HL-60/S4 treated with retinoic acid at 250 ng/mL for 4 days and 3 days (cell line): ENCODE measurements at regions not wholly inside any gene's neighbourhood (a gene's known extent, or its start where the extent isn't known, plus 50 kb on each side); places are given as distances from the start of the nearest gene placed in this dataset.
"Not testable (repeated sequence)": the region's sequence is repeated elsewhere in the genome, so short reads cannot be mapped to it uniquely, and the experiment has no call there.

Experiments used
- in situ Hi-C: fragments of 300-500 bp; cut with MboI; formaldehyde crosslinking; loops from 2 replicates; pipeline ENCODE4 v1.7.0; 2022; ENCODE audit warnings: low sequenced_read_pairs

DNA sequence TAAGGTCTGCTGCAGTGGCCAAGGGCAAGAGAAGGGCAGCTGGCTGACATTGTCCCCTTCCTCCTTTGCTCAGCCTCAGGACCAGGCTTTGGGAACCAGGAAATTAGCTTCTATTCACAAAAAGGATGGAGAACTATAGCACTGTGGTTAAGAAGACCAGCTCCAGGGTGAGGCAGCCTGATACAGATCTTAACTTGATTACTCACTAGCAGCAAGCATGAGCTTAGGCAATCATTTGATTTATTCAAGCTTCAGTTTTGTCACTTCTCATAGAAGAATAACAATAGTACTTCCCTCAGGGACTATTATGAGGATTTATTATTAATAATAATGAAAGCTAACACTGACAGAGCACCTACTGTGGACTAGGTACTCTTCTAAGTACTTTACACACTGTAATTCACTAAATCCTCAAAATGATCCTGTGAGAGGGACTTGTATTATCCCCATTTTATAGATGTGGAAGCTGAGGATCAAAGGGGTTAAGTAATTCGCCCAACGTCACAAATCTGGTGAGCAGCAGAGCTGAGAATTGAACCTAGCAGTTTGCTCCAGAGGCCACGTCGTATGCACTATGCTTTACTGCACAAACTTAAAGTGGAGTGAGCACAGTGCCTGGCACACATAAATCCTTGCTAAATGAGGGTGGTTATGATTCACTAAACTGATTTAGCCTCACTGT is 130.4 kb upstream of the PAK3 start:
- in situ Hi-C loops: no loop called here

DNA sequence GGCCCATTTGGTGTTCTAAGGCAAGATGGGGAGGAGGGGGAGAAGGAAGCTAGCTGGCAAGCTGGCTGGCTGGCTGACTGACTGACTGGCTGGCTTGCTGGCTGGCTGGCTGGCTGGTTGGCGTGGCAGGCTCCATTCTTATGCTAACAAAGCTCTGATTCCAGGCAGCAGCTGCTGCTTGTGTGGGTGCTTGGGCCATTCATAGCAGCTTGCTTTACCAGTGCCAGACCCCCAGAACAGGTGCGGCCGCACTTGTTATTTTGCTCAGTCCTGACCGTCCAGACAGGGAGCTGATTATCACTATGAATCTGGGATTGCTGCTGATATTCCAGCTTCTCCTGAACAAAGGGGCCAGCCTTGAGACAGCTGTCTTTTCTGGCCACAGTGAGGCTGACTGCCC is 131.2 kb upstream of the PAK3 start:
- in situ Hi-C loops: no loop called here

DNA sequence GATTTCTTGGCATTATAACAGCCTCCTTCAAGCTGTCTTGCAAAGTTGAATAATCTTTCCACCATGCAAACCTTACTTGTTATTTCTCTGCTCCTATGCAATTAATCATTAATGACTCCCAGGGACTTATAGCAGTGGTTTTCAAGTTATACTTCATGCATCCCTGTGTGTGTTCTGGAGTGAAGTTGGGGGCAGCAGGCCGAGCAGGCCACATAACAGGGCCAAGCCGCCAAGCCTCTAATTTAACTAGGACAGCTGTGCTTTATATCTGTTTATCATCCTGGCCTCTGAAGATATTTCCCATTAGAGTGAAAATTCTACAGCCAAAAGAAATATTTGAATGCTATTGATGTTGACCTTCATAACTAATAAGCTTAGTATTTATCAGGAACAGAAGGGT is 133.5 kb upstream of the PAK3 start:
- in situ Hi-C loops: no loop called here

DNA sequence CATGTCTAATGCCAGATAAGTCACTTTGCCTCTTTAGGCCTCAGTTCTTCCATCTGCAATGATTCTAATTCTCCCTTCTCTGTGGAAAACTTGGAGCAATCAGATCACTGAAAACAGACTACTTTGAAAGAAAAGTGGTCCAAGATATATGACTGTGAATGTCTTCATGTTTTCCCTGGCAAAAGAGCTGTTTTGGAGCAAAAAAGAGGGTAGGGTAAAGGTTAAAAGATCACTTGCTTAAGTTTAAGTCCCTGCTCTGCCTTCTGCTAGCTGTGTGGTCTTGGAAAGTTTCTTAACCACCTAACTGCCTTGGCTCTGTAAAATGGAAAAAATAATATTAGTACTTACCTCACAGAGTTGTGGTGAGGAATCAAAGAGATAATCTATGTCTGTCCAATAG is 140.3 kb upstream of the PAK3 start:
- in situ Hi-C loops: no loop called here

DNA sequence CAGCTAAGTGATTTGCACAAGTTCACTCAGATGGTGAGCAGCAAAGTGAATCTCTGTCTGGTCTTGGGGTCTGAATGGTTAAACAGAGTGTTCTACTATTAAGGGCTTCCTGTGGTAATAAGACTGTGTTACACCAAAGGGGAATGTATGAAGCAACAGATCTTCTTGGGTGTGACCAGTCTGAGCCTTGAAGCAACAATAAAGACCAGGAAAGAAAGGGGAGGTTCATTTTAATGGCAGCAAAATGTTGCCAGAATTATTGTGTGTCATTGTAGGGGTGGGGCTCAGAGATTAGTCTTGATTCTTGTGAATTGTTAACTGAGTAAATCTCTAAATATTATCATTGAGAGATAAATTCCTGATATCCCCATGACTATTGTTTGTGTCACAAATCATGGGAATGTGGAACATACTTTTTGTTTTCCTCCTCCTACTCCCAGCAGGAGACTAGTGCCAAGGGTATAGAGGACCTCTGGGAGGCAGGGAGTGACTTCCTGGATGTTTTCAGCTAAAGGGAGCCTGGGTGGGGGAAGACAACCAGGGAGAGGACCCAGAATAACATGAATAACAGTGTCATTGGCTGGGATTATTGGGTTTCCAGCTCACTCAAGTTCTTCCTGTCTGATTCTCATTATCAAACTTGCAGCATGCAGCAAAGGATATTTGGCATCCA is 141.4 kb upstream of the PAK3 start:
- in situ Hi-C loops: no loop called here

DNA sequence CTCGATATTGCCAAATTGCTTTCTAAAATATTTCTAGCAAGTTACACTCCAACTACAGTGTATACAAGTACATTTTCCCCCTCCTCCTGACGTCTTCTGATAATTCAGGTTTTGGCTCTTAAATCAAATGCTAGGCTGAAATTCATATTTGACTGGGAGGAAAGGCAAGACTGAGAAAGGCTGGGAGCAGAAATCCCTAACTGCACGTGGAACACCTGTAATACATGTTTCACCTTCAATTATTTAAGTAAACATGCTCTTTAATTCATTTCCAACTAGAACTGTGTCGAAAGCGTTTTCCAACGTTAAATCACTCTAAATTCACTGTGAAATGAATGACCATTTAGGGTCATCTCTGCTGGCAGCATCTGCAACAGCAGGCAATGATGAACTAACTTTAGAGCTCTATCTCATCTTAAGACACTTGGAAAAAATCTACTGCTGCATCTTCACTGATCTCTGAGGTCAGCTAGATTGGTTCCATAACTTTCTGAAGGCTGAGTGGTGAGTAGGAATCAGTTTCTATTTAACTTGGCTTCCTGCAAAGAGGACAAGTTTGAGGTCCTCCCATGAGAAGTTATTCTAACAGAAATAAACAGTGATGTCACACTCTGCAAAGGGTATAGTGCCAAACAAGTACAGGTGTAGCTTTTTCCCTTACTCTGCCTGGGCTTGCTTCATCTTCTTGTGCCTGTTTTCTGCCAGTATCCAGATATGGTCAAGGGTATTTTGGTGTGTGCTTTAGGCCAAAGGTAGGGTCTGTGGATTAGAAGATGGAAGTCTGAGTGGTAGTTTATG is 144.3 kb upstream of the PAK3 start:
- in situ Hi-C loops: no loop called here

DNA sequence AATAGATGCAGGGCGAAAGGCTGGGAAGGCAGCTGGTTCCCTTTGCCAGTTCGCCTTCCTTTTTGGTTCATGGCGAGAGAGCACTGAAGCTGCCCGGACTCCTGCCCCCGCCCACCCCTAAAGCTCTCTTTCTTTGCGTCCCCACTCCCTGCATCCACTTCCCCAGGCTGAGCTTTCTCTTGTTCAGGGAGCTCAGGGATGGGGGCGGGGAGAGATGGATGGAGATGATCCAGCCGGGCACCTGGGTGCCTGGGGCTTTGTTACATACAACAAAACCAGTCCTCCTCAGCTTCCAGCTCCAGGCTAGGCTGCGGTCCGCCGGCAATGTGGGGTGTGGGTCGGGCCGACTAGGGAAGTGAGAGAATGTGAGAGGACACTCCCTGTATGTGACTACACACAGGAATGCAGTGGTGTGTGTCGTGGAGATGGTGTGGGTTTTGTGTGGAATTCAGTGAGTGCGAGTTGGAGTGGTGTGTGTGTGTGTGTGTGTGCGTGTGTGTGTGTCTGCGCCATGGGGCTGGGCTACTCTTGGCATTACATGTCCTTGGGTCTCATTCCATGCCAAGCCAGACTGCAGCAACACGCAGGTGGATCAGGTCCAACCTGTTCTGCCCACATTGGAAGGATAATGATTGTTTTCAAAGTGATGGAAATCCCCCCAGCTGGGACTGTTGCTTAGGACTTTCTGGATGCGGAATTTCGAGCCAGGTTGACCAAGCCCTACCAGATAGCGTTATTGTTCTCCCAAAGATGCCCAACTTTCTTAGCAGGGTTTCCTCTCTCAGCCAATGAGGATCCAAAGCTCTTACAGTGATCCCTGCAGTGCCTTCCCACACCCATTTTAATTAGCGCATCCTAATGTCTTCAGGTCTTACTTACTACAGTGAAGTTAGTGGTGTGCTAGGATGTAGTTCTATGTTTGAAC is 149.4 kb upstream of the CHRDL1 start:
- in situ Hi-C loops: no loop called here

DNA sequence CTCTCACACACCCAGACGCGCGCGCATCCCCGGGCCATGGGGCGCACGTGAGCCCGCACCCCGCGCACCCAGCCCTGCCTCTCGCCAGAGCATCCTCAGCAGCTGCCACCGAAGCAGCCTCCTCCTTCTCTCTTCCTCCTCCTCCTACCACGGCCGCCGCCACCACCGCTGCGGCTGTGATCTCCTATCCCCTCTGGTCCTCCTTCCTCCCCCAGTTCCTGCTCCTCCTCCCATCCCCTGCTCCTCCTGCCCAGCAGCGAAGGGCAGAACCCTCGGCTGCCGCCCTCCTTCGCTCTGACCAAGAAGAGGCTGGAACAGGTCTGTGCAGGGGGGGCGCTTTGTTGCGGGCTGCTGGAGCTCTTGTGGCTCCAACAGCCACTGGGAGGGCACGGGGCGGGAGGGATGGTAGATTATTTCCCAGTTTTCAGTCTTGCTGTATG is 148.7 kb upstream of the CHRDL1 start:
- in situ Hi-C loops: no loop called here

DNA sequence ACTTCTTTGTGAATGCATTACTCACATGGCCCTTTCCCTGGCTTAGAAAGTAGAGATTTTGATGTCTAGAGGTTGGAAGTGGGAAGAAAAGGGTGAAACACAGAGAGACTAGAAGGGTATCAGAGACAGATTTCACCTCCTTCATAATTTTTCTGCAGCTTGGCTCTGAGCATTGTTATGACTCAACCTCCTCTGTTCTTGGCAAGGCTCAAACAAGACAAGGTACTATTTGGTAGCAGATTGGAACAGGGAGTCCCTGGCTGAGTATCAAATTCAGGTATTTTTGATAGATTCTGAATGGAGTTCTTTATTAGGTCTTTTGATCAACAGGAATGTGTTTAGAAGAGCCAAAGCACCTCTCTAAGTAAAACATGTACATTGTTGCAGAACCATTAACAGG is 146.3 kb upstream of the CHRDL1 start:
- in situ Hi-C loops: no loop called here

DNA sequence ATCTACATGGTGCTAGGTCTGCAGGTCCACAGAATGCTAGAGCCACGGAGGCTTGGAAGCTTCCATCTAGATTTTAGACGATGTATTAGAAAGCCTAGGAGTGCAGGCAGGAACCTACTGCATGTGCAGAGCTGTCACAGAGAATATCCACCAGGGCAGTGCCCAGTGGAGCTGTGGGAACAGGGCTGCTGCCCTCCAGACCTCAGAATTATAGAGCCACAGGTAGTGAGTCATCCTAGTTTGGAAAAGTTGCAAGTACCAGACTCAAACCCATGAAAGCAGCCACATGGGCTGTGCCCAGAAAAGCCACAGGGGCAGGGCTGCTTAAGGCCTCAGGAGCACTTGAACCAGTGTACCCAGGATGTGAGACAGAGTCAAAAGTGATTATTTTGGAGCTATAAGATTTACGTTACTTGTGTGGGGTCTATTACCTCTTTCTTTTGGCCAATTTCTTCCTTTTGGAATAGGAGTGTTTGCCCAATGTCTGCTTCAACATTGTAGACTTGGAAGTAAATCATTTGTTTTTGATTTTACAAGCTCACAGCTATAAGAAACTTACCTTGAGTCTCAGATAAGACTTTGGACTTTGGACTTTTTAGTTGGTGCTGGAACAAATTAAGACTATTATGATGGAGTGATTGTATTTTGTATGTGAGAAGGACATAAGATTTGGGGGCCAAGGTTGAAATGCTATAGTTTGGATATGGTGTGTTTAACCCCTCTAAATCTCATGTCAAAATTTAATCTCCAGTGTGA is 143.5 kb upstream of the CHRDL1 start:
- in situ Hi-C loops: no loop called here

DNA sequence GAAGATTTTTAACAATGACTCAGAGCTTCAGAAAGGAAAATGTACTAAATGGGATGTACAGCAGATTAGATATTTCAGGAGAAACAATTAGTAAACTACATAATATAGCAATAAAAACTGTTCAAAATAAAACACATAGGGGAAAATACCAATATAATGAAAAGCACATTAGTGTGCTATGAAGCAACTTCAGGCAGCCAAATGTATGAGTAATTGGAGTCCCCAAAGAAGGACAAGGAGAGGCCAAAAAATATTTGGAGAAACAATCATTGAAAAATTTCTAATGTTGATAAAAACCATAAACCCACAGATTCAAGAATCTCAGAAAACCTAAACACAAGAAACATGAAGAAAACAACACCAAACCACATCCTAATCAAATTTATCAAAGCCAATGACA is 129.3 kb upstream of the CHRDL1 start:
- in situ Hi-C loops: no loop called here

DNA sequence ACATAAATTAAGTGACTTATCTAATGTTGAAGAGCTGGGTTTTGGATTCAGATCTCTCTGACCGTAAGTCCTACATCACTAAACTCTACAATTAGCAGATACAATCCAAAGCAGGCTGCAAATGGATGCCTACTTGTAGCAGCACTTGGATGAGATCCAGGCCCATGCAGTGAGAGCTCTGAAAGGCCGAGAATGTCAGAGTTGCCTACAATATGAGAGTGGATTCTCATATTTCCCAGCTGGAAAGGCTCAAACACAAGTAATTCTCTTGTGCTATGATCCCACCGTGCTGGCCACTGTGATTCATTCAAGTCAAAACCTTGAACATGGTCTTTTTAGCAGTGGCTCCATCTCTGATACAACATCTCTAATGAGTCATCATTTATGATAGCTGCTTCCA is 125.4 kb upstream of the CHRDL1 start:
- in situ Hi-C loops: no loop called here

DNA sequence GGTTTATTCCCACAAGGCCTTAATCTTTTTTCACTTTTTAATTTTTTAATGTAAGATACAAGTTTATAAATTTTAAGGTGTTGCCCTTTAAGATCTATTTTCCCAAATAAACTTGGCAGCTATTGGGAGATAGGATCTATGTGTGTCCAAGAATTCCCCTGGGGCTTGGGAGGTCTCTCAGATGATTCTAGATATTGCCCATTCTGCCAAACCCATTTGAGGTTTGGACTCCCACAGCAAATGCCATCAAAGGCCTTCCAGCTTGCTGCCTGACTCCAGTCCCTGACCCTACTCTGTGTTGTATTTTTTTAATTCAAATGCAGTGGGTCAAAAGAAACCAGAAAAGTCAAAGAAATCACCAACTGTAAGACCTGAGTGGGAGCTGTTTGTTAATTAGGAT is 120.0 kb upstream of the CHRDL1 start:
- in situ Hi-C loops: no loop called here

DNA sequence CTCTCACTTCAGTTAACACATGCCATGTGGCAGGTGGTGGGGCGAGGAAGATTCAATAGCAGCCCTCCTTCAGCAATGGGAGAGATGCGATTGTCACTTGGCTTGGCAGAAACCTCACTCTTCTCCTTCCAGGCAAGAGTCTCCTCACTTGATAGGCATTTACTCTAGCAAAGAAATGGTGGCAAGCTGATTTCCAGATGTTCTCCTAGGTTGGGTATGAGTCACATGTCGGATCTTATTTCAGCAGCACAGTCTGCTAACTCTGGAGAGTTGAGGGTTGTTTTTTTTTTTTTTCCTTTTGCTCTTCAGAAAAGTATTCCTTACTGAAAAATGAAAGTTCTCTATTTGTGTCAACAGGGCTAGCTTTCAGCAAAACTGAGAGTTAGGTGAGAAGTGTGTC is 119.5 kb upstream of the CHRDL1 start:
- in situ Hi-C loops: no loop called here

DNA sequence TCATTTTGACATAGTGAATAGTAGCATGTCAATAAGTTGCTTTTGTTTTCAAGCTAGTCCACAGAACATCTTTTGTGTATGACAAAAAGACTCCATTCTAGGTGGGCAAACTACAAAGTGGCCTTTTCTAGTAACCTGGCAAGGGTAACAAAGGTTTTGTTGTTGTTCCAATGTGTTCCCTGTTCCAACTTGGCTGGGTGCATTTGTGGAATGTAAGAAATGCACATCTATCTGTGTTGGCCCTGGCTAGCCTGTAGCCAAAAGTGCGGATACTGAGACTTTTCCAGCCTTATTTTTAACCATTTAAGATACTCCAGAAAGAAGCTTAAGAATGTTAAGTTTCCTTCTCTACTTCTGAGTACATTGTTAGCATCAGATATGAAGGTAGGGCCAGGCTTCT is 118.7 kb upstream of the CHRDL1 start:
- in situ Hi-C loops: no loop called here

DNA sequence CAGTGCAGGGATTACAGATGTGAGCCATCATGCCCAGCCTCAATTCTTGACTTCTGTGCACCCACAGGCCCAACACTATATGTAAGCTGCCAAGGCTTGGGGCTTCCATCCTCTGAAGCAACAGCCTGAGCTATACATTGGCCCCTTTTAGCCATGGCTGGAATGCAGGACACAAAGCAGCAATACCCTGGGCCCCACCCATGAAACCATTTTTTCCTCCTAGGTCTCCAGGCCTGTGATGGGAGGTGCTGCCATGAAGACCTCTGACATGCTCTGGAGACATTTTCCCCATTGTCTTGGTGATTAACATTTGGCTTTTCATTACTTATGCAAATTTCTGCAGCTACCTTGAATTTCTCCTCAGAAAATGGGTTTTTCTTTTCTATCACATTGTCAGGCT is 109.1 kb upstream of the CHRDL1 start:
- in situ Hi-C loops: not testable (repeated sequence)

DNA sequence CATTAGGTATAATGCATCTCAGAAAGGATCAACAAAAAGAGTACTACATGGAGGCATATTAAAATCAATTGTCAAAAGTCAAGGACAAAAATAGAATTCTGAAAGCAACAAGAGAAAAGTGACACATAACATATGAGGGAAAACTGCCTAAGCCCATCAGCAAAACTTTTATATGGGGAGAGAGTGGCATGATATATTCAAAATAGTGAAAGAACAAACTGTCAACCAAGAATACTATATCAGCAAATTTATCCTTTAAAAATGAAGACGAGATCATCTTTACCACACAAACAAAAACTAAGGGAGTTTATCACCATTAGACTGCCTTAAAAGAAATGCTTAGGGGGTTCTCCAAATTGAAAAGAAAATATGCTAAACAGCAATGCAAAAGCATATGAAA is 86.4 kb upstream of the CHRDL1 start:
- in situ Hi-C loops: no loop called here

DNA sequence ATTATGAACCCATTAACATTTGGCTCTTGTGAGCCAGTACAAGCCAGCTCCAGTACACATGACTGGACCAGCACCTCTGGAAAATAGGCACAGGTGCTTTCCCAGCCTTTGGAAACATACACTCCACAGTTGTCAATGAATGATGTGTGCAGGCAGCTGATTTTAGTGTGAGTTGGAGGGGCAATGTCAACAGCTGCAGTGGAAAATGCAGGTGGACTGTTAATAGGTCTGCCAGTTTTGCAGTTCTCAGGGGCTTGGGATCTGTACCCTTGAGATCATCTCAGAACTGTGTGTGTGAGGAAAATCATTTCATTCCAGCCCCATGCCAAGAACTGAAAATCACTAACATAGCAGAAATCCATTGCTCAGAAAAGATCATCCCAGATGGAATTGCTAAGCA is 81.7 kb upstream of the CHRDL1 start:
- in situ Hi-C loops: no loop called here

DNA sequence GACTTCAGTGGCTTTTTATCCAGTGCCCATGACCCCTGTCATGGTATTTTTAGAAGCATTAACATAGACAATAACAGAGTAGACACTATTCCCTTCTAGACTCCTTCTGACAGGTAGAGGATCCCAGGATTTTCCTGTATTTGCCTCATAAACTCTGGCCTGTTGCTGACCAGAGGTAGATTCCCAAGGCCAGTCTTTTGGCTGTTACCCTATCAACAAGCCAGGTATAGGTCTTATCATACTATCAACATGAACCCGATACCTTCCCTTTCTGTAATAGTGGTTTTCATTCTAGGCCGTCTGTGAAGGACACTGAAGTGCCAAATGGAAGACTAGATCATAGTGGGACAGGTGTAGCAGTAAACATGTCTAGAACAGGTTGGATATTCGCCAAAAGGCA is 76.2 kb upstream of the CHRDL1 start:
- in situ Hi-C loops: loop anchor here (25.0 kb wide), 2 partner anchors 435 to 935 kb away; no protein-coding TSS in a partner anchor

DNA sequence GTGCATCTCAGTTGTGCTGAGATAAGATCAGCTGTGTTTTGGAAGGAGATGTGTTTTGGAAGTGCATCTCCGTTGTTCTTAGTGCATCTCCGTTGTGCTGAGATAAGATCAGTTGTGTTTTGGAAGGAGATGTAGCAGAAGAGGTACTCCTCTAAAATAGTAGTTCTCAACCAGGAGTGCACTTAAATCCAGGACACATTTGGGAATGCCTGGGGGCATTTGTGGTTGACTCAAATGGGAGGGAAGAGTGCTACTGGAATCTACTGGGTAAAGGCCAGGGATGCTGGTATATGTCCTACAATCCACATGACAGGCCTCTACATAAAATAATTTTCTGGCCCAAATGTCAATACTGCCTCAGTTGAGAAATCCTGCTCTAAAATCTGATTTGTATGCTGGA is 70.8 kb upstream of the CHRDL1 start:
- in situ Hi-C loops: loop anchor here (25.0 kb wide), 2 partner anchors 429 to 929 kb away; no protein-coding TSS in a partner anchor
